SK-N-SH (cell line): ENCODE measurements at regions not wholly inside any gene's neighbourhood (a gene's known extent, or its start where the extent isn't known, plus 50 kb on each side); places are given as distances from the start of the nearest gene placed in this dataset.
"Not testable (repeated sequence)": the region's sequence is repeated elsewhere in the genome, so short reads cannot be mapped to it uniquely, and the experiment has no call there.

Experiments
- CTCF ChIA-PET: fragments of 300-600, 350-600 bp; formaldehyde crosslinking; extraction: SDS; loops from one replicate; lab custom pipeline; 2021; lab: Yijun Ruan, JAX
- POLR2A ChIA-PET: fragments of 350-600 bp; sonication (Branson Sonifier 250); formaldehyde crosslinking; extraction: SDS; loops from one replicate; lab custom pipeline; 2020; ENCODE audit warnings: antibody characterized with exemption, inconsistent platforms; lab: Yijun Ruan, JAX
- DNase-seq: peaks from one replicate; pipeline ENCODE4 v3.0.0; 2012
- H2AFZ ChIP-seq: fragments of 200-600 bp; sonication (generic); 2 replicates; pipeline ENCODE4 v1.8.1; 2016; ENCODE audit warnings: antibody characterized with exemption, mild to moderate bottlenecking, low read depth
- H3F3A ChIP-seq: fragments of 200-600 bp; sonication (generic); replicated peaks from 2 replicates; pipeline ENCODE3; 2016; ENCODE audit warnings: antibody characterized with exemption, mild to moderate bottlenecking; ENCODE audit not compliant: insufficient read depth
- H3K27ac ChIP-seq, 2 experiments: fragments of 200-500 bp in 1 of 2; fragments of 200-600 bp in 1 of 2; sonication (Bioruptor generic) in 1 of 2; sonication (generic), shearing (Covaris generic) in 1 of 2; 2 replicates each; pipeline versions ENCODE4 v1.5.1 to v1.6.1; 2014 to 2016; ENCODE audit warnings: low read depth in 2 of 2, inconsistent platforms in 1 of 2, low read length in 1 of 2, mild to moderate bottlenecking in 1 of 2, mixed read lengths in 1 of 2
- H3K27me3 ChIP-seq: fragments of 200-600 bp; sonication (generic), shearing (Covaris generic); 2 replicates; pipeline ENCODE4 v1.6.1; 2016; ENCODE audit warnings: mixed run types; ENCODE audit not compliant: insufficient read depth
- H3K36me3 ChIP-seq, 2 experiments: fragments of 200-500 bp in 1 of 2; fragments of 200-600 bp in 1 of 2; sonication (Bioruptor generic) in 1 of 2; sonication (generic) in 1 of 2; replicated peaks in 1 of 2; 2 replicates each; pipeline versions ENCODE3 to v1.5.1; 2014 to 2016; ENCODE audit warnings: low read length in 1 of 2, mild to moderate bottlenecking in 1 of 2; ENCODE audit not compliant: insufficient read depth in 2 of 2, control insufficient read depth in 1 of 2
- H3K4me1 ChIP-seq, 2 experiments: fragments of 200-500 bp in 1 of 2; fragments of 200-600 bp in 1 of 2; sonication (Bioruptor generic) in 1 of 2; sonication (generic), shearing (Covaris generic) in 1 of 2; 2 replicates each; pipeline versions ENCODE4 v1.5.1 to v1.6.1; 2014 to 2016; ENCODE audit warnings: low read depth in 1 of 2, low read length in 1 of 2, mixed run types in 1 of 2; ENCODE audit not compliant: insufficient read depth in 2 of 2, control insufficient read depth in 1 of 2
- H3K4me2 ChIP-seq: fragments of 200-600 bp; sonication (generic), shearing (Covaris generic); 2 replicates; pipeline ENCODE4 v1.6.1; 2017; ENCODE audit warnings: mixed run types
- H3K4me3 ChIP-seq, 2 experiments: fragments of 200-500 bp in 1 of 2; fragments of 200-600 bp in 1 of 2; sonication (Bioruptor generic) in 1 of 2; sonication (generic), shearing (Covaris generic) in 1 of 2; 2 replicates each; pipeline versions ENCODE4 v1.5.1 to v1.8.1; 2014 to 2016; ENCODE audit warnings: low read depth in 2 of 2, inconsistent platforms in 1 of 2, low read length in 1 of 2, mild to moderate bottlenecking in 1 of 2, mixed read lengths in 1 of 2, moderate library complexity in 1 of 2
- H3K79me2 ChIP-seq: fragments of 200-600 bp; sonication (generic); 2 replicates; pipeline ENCODE4 v1.8.1; 2017; ENCODE audit warnings: mild to moderate bottlenecking; ENCODE audit not compliant: insufficient read depth
- H3K9ac ChIP-seq: fragments of 200-600 bp; sonication (generic); 2 replicates; pipeline ENCODE4 v1.6.1; 2017; ENCODE audit warnings: mixed run types
- H3K9me2 ChIP-seq: fragments of 200-600 bp; sonication (generic); 2 replicates; pipeline ENCODE4 v1.6.1; 2017; ENCODE audit warnings: mixed run types
- H3K9me3 ChIP-seq: fragments of 200-600 bp; sonication (generic); 2 replicates; pipeline ENCODE4 v1.6.1; 2017; ENCODE audit warnings: mixed run types, mild to moderate bottlenecking, moderate library complexity
- H4K20me1 ChIP-seq: fragments of 200-600 bp; sonication (generic); 2 replicates; pipeline ENCODE4 v1.6.1; 2017; ENCODE audit warnings: mild to moderate bottlenecking, mixed run types; ENCODE audit not compliant: insufficient read depth
- WGBS: methylation state at CpG from one replicate; pipeline ENCODE4 v1.1.6; 2017; ENCODE audit warnings: low lambda C conversion rate; 5-methylcytosine and 5-hydroxymethylcytosine counted together

GRCh38 chr3:91485891-91486290 lies 2378.5 kb downstream of the EPHA3 start:
- H3K4me2 ChIP-seq, H3K79me2 ChIP-seq, H3K27me3 ChIP-seq, DNase-seq, H3K9ac ChIP-seq, H3K36me3 ChIP-seq, H3K4me3 ChIP-seq, H3F3A ChIP-seq, H2AFZ ChIP-seq, H3K4me1 ChIP-seq, H3K27ac ChIP-seq, H4K20me1 ChIP-seq, CTCF ChIA-PET, H3K9me2 ChIP-seq, POLR2A ChIA-PET, H3K9me3 ChIP-seq: not testable (repeated sequence)
- WGBS: 0% methylated on average over 2 of the region's 2 CpGs

GRCh38 chr3:91497712-91498111 lies 2390.3 kb downstream of the EPHA3 start:
- H3K27me3 ChIP-seq, H3K36me3 ChIP-seq, H3K9ac ChIP-seq, H3K9me3 ChIP-seq, H3K79me2 ChIP-seq, H4K20me1 ChIP-seq, H3K9me2 ChIP-seq, H2AFZ ChIP-seq, POLR2A ChIA-PET, DNase-seq, H3K4me1 ChIP-seq, H3K4me3 ChIP-seq, H3K27ac ChIP-seq, H3K4me2 ChIP-seq, CTCF ChIA-PET, H3F3A ChIP-seq: not testable (repeated sequence)
- 0% methylated on average over 2 of the region's 2 CpGs for WGBS

GRCh38 chr3:91499850-91500249 lies 2392.4 kb downstream of the EPHA3 start:
- H3K9me3 ChIP-seq, H3K27me3 ChIP-seq, POLR2A ChIA-PET, H3K27ac ChIP-seq, H3K9me2 ChIP-seq, H4K20me1 ChIP-seq, H3K4me3 ChIP-seq, DNase-seq, H3K36me3 ChIP-seq, H3F3A ChIP-seq, H3K4me2 ChIP-seq, CTCF ChIA-PET, H2AFZ ChIP-seq, H3K79me2 ChIP-seq, H3K9ac ChIP-seq, H3K4me1 ChIP-seq: not testable (repeated sequence)
- WGBS: 5% methylated on average over 1 of the region's 1 CpG

- H3K79me2 ChIP-seq, H3K36me3 ChIP-seq, DNase-seq, H3K27me3 ChIP-seq, H3K9ac ChIP-seq, H4K20me1 ChIP-seq, H3K4me1 ChIP-seq, H2AFZ ChIP-seq, H3F3A ChIP-seq, POLR2A ChIA-PET, H3K27ac ChIP-seq, H3K4me2 ChIP-seq, H3K9me3 ChIP-seq, H3K9me2 ChIP-seq, CTCF ChIA-PET, H3K4me3 ChIP-seq: not testable (repeated sequence)
- 5% methylated on average over 1 of the region's 1 CpG for WGBS
These were observed 2397.5 kb downstream of the EPHA3 start for GRCh38 chr3:91504874-91505273.
